HG03280 (cell line): ENCODE measurements at regions not wholly inside any gene's neighbourhood (a gene's known extent, or its start where the extent isn't known, plus 50 kb on each side); places are given as distances from the start of the nearest gene placed in this dataset.
"Not testable (repeated sequence)": the region's sequence is repeated elsewhere in the genome, so short reads cannot be mapped to it uniquely, and the experiment has no call there.

Experiments used
- ATAC-seq: cut with Tn5 transposase; IDR thresholded peaks from one replicate; pipeline ENCODE4 v1.9.1; 2021; ENCODE audit warnings: mild to moderate bottlenecking, moderate library complexity; ENCODE audit not compliant: unreplicated experiment

DNA sequence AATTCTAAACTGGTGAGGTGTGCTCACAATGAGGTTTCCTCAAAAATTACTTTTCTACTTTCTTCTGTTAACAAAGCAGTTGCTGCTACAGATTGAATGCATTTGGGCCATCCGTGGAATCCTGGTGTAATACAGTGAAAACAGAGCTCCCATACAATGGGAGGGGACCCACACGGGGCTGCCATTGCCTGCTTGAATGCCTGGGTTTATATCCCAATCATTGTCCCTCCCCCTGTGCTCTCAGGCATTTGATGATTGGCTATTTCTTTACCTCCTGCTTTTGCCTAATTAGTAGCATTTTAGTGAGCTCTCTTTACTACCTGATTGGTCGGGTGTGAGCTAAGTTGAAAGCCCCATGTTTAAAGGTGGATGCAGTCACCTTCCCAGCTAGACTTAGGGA lies 52.9 kb upstream of the CSF1 start:
- not testable (repeated sequence) for ATAC-seq

DNA sequence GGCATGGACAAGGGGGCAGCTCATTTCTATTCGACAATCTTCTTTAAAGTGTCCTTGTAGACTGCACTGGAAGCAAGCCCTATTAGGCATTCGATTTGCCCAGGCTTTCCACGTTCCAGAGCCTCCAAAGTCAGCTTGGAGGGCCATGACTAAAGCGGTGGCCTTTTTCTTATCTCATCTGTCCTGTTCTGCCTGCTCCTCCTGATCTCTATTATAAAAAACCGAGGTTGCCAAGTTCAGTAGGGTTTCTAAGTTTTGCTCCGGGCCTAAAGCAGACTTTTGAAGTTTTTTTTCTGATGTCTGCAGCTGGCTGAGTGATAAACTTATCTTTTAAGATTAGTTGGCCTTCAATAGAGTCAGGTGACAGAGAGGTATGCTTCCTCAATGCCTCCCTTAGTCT lies 54.7 kb upstream of the CSF1 start:
- not testable (repeated sequence) for ATAC-seq

DNA sequence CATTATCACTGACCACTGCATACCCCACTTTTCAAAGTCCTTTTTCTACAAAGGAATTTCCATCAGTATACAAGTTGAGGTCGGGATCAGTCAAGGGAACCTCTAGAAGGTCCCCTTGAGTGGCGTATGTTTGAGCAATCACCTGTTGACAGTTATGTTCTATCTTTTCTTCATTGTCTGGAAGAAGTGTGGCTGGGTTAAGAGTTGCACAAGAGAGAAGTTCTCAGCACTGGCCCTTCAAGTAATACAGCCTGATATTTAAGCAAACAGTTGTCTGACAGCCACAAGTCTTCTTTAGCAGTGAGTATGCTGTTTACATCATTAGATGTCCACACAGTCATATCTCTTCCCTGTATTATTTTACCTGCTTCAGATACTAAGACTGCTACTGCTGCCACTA lies 56.7 kb upstream of the CSF1 start:
- not testable (repeated sequence) for ATAC-seq

DNA sequence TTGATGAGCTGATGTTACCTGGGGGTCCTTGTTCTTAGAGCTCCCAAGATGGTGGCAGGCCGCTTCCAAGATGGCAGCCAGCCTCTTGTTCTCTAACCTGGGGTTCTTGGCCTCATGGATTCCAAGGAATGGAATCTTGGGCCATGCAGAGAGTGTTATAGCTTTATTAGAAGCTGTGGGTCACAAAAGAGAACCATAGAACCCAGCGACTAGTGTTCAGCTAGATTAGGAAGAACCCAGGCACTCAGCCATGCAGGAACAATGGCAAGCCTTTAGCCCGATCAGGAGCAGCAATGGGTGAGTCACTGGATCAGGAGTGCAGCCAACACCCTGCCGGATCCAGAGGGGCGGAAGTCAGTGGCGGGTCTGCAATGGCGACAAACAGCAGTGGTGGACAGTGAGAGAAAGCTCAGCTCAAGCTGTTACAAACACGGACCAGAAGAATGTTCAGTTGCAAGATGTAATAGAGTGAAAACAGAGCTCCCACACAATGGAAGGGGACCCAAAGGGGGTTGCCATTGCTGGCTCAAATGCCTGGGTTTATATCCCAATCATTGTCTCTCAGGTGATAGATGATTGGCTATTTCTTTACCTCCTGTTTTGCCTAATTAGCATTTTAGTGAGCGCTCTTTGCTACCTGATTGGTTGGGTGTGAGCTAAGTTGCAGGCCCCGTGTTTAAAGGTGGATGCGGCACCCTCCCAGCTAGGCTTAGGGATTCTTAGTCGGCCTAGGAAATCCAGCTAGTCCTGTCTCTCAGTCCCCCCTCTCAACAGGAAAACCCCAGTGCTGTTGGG lies 58.2 kb upstream of the CSF1 start:
- not testable (repeated sequence) for ATAC-seq

DNA sequence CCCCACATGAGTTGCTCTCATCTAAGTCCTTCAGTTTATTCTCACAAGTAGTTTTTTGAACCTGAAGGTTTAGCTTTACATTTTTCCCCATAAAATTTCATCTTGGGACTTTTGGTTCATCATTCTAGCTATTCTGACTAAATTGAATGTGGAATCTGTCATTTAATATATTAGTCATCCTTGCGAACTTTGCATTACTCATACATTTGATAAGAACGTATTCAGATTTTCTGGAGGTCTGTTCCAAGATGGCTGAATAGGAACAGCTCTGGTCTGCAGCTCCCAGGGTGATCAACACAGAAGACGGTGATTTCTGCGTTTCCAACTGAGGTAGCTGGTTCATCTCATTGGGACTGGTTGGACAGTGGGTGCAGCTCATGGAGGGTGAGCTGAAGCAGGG lies 59.8 kb upstream of the CSF1 start:
- no peak for ATAC-seq

DNA sequence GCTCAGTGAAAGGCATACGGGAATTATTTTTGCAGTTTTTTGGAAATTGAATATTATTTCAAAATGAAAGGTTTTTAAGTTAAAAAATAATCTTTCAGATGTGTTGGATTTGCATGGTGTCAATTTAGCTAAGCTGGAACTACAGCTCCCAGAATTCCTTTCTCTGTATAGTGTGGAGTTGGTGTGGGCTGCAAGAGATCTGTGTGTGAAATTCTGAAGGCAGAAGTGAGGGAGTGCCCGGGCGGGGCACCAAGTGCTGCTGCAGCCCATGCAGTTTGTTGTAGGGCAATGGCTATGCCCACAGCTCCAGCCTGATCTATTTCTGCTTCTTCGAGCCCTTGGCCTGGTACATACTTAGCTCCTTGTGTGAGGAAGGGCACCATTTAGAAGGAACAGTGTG lies 60.5 kb upstream of the CSF1 start:
- no peak for ATAC-seq

DNA sequence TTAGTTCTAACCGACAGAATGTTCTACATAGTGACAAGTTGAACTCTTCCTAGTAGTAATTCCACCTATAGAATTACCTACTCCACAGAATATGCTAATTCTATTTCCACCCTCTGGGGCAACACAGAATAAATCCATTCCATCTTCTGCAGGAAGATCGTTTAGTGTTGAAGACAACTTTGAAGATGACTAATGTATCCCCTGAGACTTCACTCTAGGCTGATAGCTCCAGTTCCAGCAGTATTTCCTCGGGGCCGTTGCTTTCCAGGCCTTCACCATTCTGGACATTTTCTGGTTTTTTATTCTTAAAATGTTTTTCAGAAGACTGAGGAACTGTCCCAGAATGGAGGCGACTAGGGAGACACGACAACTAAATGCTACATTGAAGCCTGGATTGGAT lies 61.0 kb upstream of the CSF1 start:
- ATAC-seq: no peak

DNA sequence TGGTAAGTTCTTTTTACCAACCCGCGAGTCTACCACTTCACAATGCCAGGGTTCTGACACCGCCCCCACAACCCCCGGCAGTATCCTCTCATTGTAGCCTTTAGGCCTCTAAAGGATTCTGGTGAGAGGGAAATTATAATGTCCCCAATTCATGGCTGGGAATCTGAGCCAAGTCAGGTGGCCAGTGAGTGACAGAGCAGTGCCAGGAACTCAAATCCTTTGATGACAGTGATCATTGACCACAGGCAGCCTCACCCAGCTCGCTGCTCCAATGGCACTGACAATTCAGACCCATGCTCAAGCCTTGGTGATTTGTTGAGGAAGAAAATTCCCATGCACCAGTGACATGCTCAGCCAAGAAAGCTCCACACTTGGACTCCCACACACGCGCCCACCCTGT lies 63.4 kb upstream of the CSF1 start:
- ATAC-seq: no peak

DNA sequence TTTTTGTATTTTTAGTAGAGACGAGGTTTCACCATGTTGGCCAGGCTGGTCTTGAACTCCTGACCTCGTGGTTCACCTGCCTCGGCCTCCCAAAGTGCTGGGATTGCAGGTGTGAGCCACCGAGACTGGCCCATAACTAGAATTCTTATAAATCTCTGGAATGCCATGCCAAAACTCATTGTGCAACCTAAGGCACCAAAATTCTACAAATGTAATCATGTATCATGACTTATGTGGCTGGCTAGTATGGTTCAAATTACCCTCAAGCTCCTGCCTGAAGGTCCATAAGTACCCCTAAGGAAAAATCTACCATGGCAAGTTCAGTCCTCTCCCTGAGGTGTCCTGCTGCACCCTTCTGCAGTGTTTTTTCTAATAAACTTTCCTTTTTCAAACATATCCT lies 63.8 kb upstream of the CSF1 start:
- no peak for ATAC-seq

DNA sequence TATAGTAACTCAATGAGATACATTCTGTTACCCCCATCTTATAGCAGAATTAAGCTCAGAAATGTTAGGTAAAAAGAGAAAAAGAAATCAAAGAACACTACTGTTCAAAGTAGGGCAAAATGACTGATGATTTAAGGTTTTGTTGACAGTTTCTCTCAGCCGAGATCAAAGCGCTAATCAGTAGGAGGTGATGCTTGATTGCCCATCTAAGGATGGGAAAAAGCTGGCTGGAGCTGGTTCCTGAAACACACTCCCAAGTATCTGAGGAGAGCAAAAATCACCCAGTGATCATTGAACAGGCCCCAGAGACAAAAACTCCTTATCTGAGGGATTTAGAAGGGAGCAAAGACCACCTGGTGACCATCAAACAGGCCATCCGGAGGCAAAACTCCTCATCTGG lies 64.5 kb upstream of the CSF1 start:
- no peak for ATAC-seq

DNA sequence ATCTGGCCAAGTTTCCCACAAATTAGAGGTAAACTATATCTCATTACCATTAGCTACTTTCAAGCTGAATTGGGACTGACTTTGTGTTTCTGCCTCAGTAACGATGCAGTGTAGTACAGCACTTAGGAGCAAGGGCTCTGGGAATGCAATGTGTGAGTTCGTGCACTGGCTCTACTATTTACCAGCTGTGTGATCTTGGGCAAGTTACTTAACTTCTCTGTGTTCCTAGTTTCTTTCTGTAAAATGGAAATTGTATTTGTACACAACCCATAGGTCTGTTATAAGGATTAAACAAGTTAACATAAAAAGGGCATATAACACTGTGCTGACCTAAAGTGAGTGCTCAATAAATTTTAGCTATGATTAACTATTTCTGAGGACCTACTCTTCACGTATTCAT lies 65.0 kb upstream of the CSF1 start:
- no peak for ATAC-seq

DNA sequence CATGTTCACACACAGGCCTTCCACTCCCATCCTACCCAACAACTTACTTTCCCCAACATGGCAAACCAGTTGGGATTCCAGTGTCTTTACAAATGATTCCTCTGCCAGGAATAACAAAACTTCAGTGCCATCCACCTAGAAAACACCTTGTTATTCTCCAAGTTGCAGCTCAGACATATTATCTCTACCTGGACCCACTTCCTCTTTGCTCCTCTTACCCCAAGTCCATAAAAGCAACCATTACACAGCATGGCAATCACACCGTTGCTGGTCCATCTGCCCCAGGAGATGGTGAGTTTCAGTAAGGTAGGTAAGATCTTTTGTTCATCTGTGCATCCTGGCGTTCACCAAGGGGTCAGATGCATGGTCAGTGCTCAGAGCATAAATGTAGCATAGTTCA lies 66.0 kb upstream of the CSF1 start:
- ATAC-seq: no peak

DNA sequence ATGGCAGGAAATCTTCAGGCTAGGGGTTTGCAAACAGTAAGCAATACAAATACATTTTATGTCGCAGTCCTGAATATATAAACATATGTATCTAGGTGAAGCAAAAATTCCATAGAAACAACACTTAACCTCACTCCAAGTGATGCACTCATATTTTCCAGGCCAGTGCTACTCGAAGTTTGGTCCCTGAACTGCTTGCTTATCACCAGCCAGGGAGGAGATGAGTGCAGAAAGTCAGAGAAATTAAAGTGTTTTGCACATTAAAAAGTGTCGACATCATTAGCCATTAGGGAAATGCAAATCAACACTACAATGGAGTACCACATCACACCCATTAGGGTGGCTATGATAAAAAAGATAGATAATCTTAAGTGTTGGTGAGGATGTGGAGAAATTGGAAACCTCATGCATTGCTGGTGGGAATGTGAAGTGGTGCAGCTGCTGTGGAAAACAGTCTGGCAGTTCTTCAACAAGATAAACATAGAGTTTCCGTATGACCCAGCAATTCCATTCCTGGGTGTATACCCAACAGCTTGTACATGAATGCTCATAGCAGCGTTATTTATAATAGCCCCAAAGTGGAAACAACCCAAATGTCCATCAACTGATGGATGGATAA lies 70.5 kb upstream of the CSF1 start:
- ATAC-seq: no peak

DNA sequence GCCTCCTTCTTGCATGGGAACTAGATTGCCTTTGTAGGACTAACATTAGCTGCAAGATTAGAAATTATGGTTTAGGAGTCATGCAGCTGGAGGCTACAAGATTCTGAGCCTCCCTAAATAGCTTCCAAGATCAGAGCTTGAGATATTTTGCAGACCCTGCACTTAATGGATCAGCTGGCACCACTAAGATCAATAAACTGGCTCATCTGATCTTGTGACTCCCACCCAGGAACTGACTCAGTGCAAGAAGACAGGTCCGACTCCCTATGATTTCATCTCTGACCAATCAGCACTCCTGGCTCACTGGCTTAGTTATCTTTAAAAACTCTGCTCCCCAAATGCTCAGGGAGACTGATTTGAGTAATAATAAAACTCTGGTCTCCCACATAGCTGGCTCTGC lies 71.4 kb upstream of the CSF1 start:
- not testable (repeated sequence) for ATAC-seq

DNA sequence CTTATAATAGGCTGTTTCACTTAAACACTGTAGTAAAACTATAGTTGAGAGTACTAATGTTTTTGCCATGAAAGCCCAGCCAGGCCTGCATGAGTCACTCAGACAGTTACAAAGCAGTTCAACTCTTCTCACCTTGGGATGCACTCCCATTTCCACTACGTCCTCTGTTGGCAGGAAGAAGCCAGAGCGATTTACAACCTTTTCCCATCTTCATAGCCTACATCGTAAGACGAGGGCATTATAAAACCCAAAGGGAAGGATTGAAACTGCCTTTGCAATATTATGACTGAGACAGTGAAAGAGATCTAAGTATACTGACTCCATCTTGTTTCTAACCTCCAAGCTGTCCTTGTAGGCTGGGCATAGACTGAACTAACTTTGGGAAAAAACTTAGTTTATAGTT lies 71.8 kb upstream of the CSF1 start:
- ATAC-seq: no peak

DNA sequence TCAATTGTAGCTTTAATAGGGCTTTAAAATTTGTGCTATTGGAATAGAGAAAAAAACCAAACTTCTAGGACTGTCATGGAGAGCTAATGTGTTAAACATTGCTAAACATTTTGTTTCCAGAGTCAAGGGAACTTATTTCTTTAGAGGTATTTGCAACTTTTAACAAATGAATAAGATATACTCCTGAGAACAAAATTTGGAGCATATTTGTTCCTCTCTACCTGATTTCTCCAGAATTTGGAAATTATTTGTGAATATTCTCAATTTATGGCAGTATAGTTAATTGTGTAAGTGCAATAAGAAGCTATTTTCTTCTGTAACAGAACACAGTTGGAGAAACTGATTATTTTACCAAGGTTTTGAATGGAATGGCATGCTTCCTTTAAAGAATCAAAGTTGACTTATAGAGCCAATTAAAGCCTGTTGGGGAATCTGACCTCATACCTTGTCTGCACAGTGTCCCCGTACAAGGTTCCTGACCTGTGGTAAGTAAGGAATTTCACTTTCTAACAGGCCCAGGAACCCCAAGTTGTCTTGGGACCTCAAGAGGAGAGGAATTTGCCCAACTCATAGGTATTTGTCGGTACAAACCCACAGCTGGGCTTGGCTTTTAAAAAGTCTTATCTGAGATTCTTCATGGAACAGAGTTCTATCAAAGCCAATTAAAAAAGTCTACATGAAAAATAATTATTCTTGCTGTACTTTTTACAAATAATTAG lies 72.6 kb upstream of the CSF1 start:
- ATAC-seq: no peak

DNA sequence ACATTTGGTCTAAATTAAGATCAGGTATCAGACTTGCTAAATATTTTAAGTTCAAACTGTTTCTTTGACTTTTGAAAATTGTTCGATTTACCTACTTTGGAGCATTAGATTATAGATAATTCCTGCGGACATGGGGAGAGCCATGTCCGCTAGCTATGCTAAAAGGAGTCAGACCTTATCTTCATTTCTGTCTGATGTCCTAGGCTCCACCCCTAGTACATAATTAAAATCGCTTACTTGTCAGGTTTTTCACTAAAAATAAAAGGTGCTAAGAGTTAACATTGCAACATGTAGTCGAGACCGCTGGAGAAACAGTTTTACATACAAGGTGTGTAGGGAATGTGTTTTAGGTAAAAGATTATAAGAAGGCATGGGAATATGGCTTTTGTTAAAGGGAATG lies 71.9 kb upstream of the EPS8L3 start:
- not testable (repeated sequence) for ATAC-seq

DNA sequence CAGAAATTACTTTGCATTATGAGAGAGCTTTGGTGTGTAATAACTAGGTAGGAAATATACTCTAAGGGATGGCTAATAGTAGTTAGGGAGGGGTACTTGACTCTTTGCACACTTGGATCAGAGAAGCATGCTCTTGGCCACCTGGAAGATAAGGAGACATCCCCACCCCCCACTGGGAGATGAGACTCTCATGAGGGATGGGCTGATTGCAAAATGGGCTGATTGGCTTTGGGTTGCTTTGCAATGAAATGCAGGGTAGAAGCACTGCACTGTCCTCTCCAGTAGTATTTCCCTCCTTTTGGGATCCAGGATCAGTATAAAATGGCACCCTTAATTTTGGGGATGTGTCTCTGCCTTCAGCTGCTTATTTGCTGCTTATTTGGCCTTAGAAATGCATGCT lies 71.2 kb upstream of the EPS8L3 start:
- no peak for ATAC-seq

DNA sequence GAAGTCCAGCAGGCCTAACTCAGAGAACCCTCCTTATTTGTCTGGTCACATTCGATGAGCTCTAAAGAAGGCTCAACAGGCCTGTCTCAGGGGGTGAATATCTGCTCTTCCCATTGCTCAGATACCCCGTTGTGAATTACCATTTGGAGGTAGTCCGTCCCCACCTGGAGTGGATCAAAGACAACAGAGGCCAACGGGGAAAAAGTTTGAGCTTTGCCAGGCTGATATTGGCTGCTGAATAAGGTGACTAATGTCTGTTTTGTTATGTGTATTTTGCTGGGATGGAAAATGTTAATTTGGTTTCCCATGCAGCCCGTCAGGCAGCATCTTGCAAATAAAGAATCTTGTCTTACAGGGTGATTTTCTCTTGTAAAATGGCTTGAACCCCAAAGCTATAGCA lies 69.2 kb upstream of the EPS8L3 start:
- ATAC-seq: no peak

DNA sequence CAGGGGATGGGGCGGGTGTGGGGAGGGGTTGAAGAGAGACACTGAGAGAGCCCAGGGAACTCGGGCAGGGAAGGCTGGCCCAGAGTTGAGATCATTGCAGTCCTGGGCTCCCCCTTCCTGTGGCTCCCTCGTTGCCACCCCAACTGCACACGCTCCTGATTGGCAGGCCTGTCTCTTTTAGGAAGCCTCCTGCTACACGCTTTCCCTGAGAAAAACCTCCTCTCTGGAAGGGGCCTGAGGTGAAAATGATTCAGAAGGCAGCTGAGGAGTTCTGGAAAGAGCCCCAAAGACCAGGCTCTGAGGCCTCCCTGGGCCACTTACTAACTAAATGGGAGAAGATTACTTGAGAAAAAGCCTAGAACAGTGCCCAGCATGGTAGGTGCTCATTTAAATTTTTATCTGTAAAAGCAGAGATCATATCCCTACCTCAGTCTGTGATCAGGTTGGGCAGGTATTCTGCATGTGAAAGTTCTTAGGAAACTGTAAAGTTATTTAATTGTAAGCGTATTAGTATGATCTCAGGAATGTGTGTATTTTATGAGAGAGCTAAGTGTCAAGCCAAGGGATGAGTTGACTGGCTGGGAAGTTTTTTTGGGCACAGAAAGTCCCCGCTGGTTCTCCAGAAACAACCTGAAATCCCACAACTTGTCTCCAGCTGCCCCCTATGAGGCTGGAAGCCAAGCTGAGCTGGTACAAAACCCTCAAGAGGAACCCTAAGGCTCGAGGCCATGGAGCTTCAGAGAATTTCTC lies 65.2 kb upstream of the EPS8L3 start:
- no peak for ATAC-seq

DNA sequence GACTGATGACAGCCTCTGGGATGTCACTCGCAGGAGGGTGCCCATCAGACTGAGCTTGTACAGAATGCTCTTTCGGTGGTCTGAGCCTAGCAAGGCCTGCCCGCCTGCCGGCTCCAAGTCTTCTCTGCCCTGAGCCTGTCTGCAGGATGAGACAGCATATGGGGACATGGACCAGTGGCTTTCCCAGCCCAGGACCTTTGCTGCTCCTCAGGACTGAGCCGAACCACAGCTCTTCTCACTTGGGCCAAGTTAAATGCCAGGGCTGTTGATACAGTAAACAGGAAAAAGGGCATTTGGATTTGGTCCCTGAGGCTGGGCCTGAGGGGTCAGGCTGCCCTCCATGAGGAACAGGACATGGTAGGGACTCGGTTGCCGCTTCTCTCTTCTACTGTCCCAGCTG lies 64.3 kb upstream of the EPS8L3 start:
- ATAC-seq: no peak
